SK-N-SH (cell line): ENCODE measurements at regions not wholly inside any gene's neighbourhood (a gene's known extent, or its start where the extent isn't known, plus 50 kb on each side); places are given as distances from the start of the nearest gene placed in this dataset.

Experiments used
- CTCF ChIA-PET: fragments of 300-600, 350-600 bp; formaldehyde crosslinking; extraction: SDS; loops from one replicate; lab custom pipeline; 2021; lab: Yijun Ruan, JAX
- POLR2A ChIA-PET: fragments of 350-600 bp; sonication (Branson Sonifier 250); formaldehyde crosslinking; extraction: SDS; loops from one replicate; lab custom pipeline; 2020; ENCODE audit warnings: antibody characterized with exemption, inconsistent platforms; lab: Yijun Ruan, JAX
- DNase-seq: peaks from one replicate; pipeline ENCODE4 v3.0.0; 2012
- H2AFZ ChIP-seq: fragments of 200-600 bp; sonication (generic); 2 replicates; pipeline ENCODE4 v1.8.1; 2016; ENCODE audit warnings: antibody characterized with exemption, mild to moderate bottlenecking, low read depth
- H3F3A ChIP-seq: fragments of 200-600 bp; sonication (generic); replicated peaks from 2 replicates; pipeline ENCODE3; 2016; ENCODE audit warnings: antibody characterized with exemption, mild to moderate bottlenecking; ENCODE audit not compliant: insufficient read depth
- H3K27ac ChIP-seq, 2 experiments: fragments of 200-500 bp in 1 of 2; fragments of 200-600 bp in 1 of 2; sonication (Bioruptor generic) in 1 of 2; sonication (generic), shearing (Covaris generic) in 1 of 2; 2 replicates each; pipeline versions ENCODE4 v1.5.1 to v1.6.1; 2014 to 2016; ENCODE audit warnings: low read depth in 2 of 2, inconsistent platforms in 1 of 2, low read length in 1 of 2, mild to moderate bottlenecking in 1 of 2, mixed read lengths in 1 of 2
- H3K27me3 ChIP-seq: fragments of 200-600 bp; sonication (generic), shearing (Covaris generic); 2 replicates; pipeline ENCODE4 v1.6.1; 2016; ENCODE audit warnings: mixed run types; ENCODE audit not compliant: insufficient read depth
- H3K36me3 ChIP-seq, 2 experiments: fragments of 200-500 bp in 1 of 2; fragments of 200-600 bp in 1 of 2; sonication (Bioruptor generic) in 1 of 2; sonication (generic) in 1 of 2; replicated peaks in 1 of 2; 2 replicates each; pipeline versions ENCODE3 to v1.5.1; 2014 to 2016; ENCODE audit warnings: low read length in 1 of 2, mild to moderate bottlenecking in 1 of 2; ENCODE audit not compliant: insufficient read depth in 2 of 2, control insufficient read depth in 1 of 2
- H3K4me1 ChIP-seq, 2 experiments: fragments of 200-500 bp in 1 of 2; fragments of 200-600 bp in 1 of 2; sonication (Bioruptor generic) in 1 of 2; sonication (generic), shearing (Covaris generic) in 1 of 2; 2 replicates each; pipeline versions ENCODE4 v1.5.1 to v1.6.1; 2014 to 2016; ENCODE audit warnings: low read depth in 1 of 2, low read length in 1 of 2, mixed run types in 1 of 2; ENCODE audit not compliant: insufficient read depth in 2 of 2, control insufficient read depth in 1 of 2
- H3K4me2 ChIP-seq: fragments of 200-600 bp; sonication (generic), shearing (Covaris generic); 2 replicates; pipeline ENCODE4 v1.6.1; 2017; ENCODE audit warnings: mixed run types
- H3K4me3 ChIP-seq, 2 experiments: fragments of 200-500 bp in 1 of 2; fragments of 200-600 bp in 1 of 2; sonication (Bioruptor generic) in 1 of 2; sonication (generic), shearing (Covaris generic) in 1 of 2; 2 replicates each; pipeline versions ENCODE4 v1.5.1 to v1.8.1; 2014 to 2016; ENCODE audit warnings: low read depth in 2 of 2, inconsistent platforms in 1 of 2, low read length in 1 of 2, mild to moderate bottlenecking in 1 of 2, mixed read lengths in 1 of 2, moderate library complexity in 1 of 2
- H3K79me2 ChIP-seq: fragments of 200-600 bp; sonication (generic); 2 replicates; pipeline ENCODE4 v1.8.1; 2017; ENCODE audit warnings: mild to moderate bottlenecking; ENCODE audit not compliant: insufficient read depth
- H3K9ac ChIP-seq: fragments of 200-600 bp; sonication (generic); 2 replicates; pipeline ENCODE4 v1.6.1; 2017; ENCODE audit warnings: mixed run types
- H3K9me2 ChIP-seq: fragments of 200-600 bp; sonication (generic); 2 replicates; pipeline ENCODE4 v1.6.1; 2017; ENCODE audit warnings: mixed run types
- H3K9me3 ChIP-seq: fragments of 200-600 bp; sonication (generic); 2 replicates; pipeline ENCODE4 v1.6.1; 2017; ENCODE audit warnings: mixed run types, mild to moderate bottlenecking, moderate library complexity
- H4K20me1 ChIP-seq: fragments of 200-600 bp; sonication (generic); 2 replicates; pipeline ENCODE4 v1.6.1; 2017; ENCODE audit warnings: mild to moderate bottlenecking, mixed run types; ENCODE audit not compliant: insufficient read depth
- CTCF ChIP-seq: fragments of 200-600 bp; sonication (generic); IDR thresholded peaks from 2 replicates; pipeline ENCODE4 v1.6.1; 2017; ENCODE audit warnings: antibody characterized with exemption, mild to moderate bottlenecking, moderate library complexity
- EP300 ChIP-seq, 2 experiments: IDR thresholded peaks; 2 replicates each; pipeline versions ENCODE4 v1.4.0 to v1.6.1; 2012; ENCODE audit warnings: borderline replicate concordance in 1 of 2, low read depth in 1 of 2, low read length in 1 of 2
- FOXJ3 ChIP-seq: sonication (generic); formaldehyde crosslinking; IDR thresholded peaks from 2 replicates; pipeline ENCODE4 v1.5.1; 2020; ENCODE audit warnings: mild to moderate bottlenecking, missing genetic modification reagents
- MXI1 ChIP-seq: IDR thresholded peaks from 2 replicates; pipeline ENCODE4 v1.6.1; 2012; ENCODE audit warnings: mild to moderate bottlenecking, low read depth, low read length, improper control_type of control experiment
- NFIC ChIP-seq: IDR thresholded peaks from 2 replicates; pipeline ENCODE4 v1.4.0; 2012; ENCODE audit warnings: borderline replicate concordance
- NRF1 ChIP-seq: IDR thresholded peaks from 2 replicates; pipeline ENCODE4 v1.6.1; 2012; ENCODE audit warnings: low read depth, mild to moderate bottlenecking, low read length
- POLR2AphosphoS5 ChIP-seq: IDR thresholded peaks from 2 replicates; pipeline ENCODE4 v1.6.1; 2012; ENCODE audit warnings: low read depth, low read length
- RAD21 ChIP-seq: IDR thresholded peaks from 2 replicates; pipeline ENCODE4 v1.6.1; 2012; ENCODE audit warnings: mild to moderate bottlenecking, low read length
- REST ChIP-seq: IDR thresholded peaks from 2 replicates; pipeline ENCODE4 v1.6.1; 2012; ENCODE audit warnings: mild to moderate bottlenecking, low read depth, low read length, moderate library complexity
- TCF12 ChIP-seq: IDR thresholded peaks from 2 replicates; pipeline ENCODE4 v1.4.0; 2012
- USF2 ChIP-seq: fragments of 150-350 bp; IDR thresholded peaks from 2 replicates; pipeline ENCODE4 v1.6.1; 2017; ENCODE audit warnings: antibody characterized with exemption, low read length, low read depth, borderline replicate concordance
- ZBTB33 ChIP-seq: IDR thresholded peaks from 2 replicates; pipeline ENCODE4 v1.4.0; 2012; ENCODE audit warnings: low read depth, borderline replicate concordance
- WGBS: methylation state at CpG from one replicate; pipeline ENCODE4 v1.1.6; 2017; ENCODE audit warnings: low lambda C conversion rate; 5-methylcytosine and 5-hydroxymethylcytosine counted together

- no peaks in the 10 kb centered on the region for H3K36me3 ChIP-seq
- H2AFZ ChIP-seq = no peak overlapping the region
- 32% methylated on average over 12 of the region's 12 CpGs for WGBS
- H3K79me2 ChIP-seq = no peaks in the 10 kb centered on the region
- no peak for DNase-seq
- CTCF ChIA-PET = no interaction called here
- no peak overlapping the region for H3K4me2 ChIP-seq
- H3K9ac ChIP-seq = no peak overlapping the region
- TF ChIP-seq CTCF (no peak), REST (no peak), USF2 (no peak), NFIC (no peak), ZBTB33 (no peak), NRF1 (no peak), FOXJ3 (CRISPR knock-in tag) (no peak), POLR2AphosphoS5 (no peak), RAD21 (no peak), TCF12 (no peak), EP300 (IDR thresholded peaks at IDR 0.05; ENCODE audit: borderline replicate concordance in 1 of 2, low read depth in 1 of 2, low read length in 1 of 2) (no peak), MXI1 (no peak)
- TF ChIP-seq, all 33 proteins: peak for 0
- Histone ChIP-seq H3F3A (no peaks in the 10 kb centered on the region), H3K4me1 (peaks cover 0 to 4% of the 10 kb centered on the region in 2 experiments; a peak in 1 of 4 replicates), H3K9me2 (no peaks in the 10 kb centered on the region), H4K20me1 (no peaks in the 10 kb centered on the region), H3K27me3 (0 out of 2 replicates have a peak, but pooled peaks cover 5% of the 10 kb centered on the region), H3K27ac (no peak overlapping the region), H3K4me3 (no peak overlapping the region), H3K9me3 (no peaks in the 10 kb centered on the region)
- POLR2A ChIA-PET = no interaction called here
Measured at GRCh38 chr17:79473876-79474440, 136.9 kb downstream of the RBFOX3 start.
